Keratinocyte (primary cell): ENCODE measurements at regions not wholly inside any gene's neighbourhood (a gene's known extent, or its start where the extent isn't known, plus 50 kb on each side); places are given as distances from the start of the nearest gene placed in this dataset.
A peak's percentile ranks its signal among the peaks of the same experiment; 100 is the strongest.

Experiments
- CTCF ChIP-seq, 3 experiments: IDR thresholded peaks in 1 of 3; conservative IDR thresholded peaks in 1 of 3; optimal IDR thresholded peaks in 1 of 3; 2 replicates in 2 of 3; 3 replicates in 1 of 3; pipeline versions ENCODE3 to v1.5.1; 2011; ENCODE audit warnings: low read length in 3 of 3, mild to moderate bottlenecking in 3 of 3, moderate library complexity in 2 of 3, control low read depth in 1 of 3, inconsistent platforms in 1 of 3; ENCODE audit not compliant: insufficient read depth in 2 of 3; ENCODE audit errors: extremely low read depth in 1 of 3
- EZH2 ChIP-seq: IDR thresholded peaks from one replicate; pipeline ENCODE4 v1.6.1; 2012; ENCODE audit warnings: inconsistent platforms, mild to moderate bottlenecking, low read length, moderate library complexity

- peak in 2 of 3 experiments; percentile 18 to 41 for TF ChIP-seq CTCF (optimal IDR thresholded peaks at IDR 0.05 in 1 of 3, IDR thresholded peaks at IDR 0.05 in 1 of 3, conservative IDR thresholded peaks at IDR 0.05 in 1 of 3; ENCODE audit: extremely low read depth in 1 of 3, insufficient read depth in 2 of 3, low read length in 3 of 3)
- TF ChIP-seq EZH2, result no peak
These were observed 1251.9 kb upstream of the SLC10A2 start for GRCh38 chr13:104318121-104318520.
